ENCODE measurements at regions not wholly inside any gene's neighbourhood (a gene's known extent, or its start where the extent isn't known, plus 50 kb on each side); places are given as distances from the start of the nearest gene placed in this dataset.

DNA sequence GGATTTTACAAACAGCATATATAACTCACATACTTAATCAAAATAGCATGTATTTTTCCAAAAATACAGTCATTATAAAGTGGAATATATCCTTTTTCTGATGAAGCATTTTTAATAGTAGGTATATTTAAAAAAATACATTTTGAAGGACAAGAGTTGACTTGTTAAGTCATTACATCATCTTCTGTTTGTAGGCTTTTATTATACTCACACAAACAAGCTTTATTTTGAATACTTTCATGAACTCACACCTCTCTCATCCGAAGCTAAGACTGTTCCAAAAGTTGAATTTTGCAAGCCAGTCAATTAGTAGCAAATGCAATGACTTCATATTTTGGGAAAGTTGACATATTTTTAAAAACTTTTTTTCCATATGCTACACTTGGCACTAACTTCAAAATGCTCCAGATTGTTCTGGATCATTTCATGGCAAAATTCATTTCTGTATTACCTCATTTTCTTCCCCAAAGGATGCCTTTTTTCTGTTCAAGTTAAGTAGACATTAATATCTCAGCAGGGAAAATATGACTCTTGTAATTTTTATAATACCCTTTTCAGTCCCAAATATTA is 68.5 kb upstream of the WDR75 start:
- ChIA-PET POLR2A (no interaction called here), CTCF (no interaction called here)
- TF ChIP-seq, protein P1, sequence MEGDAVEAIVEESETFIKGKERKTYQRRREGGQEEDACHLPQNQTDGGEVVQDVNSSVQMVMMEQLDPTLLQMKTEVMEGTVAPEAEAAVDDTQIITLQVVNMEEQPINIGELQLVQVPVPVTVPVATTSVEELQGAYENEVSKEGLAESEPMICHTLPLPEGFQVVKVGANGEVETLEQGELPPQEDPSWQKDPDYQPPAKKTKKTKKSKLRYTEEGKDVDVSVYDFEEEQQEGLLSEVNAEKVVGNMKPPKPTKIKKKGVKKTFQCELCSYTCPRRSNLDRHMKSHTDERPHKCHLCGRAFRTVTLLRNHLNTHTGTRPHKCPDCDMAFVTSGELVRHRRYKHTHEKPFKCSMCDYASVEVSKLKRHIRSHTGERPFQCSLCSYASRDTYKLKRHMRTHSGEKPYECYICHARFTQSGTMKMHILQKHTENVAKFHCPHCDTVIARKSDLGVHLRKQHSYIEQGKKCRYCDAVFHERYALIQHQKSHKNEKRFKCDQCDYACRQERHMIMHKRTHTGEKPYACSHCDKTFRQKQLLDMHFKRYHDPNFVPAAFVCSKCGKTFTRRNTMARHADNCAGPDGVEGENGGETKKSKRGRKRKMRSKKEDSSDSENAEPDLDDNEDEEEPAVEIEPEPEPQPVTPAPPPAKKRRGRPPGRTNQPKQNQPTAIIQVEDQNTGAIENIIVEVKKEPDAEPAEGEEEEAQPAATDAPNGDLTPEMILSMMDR (IDR thresholded peaks at IDR 0.05; ENCODE audit: insufficient read depth, low read length, missing control alignments) = no peak
- H3K4me3 ChIP-seq (ENCODE audit: low read depth, low read length) = no peak overlapping the region
- no peak for DNase-seq (ENCODE audit: low read depth, low spot score)

DNA sequence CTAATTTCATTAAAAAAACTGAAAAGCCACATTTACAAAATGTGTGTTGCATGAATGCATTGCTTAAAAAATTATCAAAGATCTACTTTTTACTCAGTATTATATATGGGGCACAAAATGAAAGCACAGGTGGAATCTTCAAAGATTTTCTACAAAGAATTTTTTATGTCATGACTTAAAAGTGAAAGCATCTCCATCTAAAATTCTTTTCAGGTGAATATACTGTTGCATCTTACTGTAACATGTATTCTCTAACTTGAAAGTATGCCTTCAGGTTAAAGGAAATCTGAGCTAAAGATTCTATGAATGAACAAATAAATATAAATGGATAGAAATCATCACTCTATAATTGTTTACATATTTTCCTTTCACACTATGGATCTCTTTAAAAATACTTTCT is 66.8 kb upstream of the WDR75 start:
- TF ChIP-seq, protein P1 (IDR thresholded peaks at IDR 0.05; ENCODE audit: insufficient read depth, low read length, missing control alignments) = no peak
- no peak for DNase-seq (ENCODE audit: low read depth, low spot score)
- CTCF ChIA-PET = no interaction called here
- POLR2A ChIA-PET = no interaction called here
- no peak overlapping the region for H3K4me3 ChIP-seq (ENCODE audit: low read depth, low read length)

DNA sequence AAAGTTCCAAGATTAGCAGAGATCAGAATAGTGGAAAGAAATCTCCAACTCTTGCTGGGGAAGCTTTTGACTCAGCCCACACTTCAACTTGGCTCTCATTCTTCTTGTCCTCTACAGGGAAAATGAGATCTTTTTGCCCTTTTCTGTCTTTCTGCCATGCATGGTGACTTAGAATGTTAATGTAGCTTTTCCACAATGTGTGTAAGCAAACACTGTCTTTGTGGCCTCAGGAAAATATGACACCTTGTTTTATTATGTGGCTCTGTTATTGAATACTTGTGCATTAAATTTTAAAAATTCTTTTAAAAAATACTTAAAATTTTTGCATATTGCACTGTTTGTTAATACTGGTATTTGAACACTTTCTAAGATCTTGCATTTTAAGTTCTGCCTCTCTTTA is 65.4 kb upstream of the WDR75 start:
- ChIA-PET POLR2A (no interaction called here), CTCF (interaction anchor here (1.1 kb wide), 1 partner anchor 282 kb away, joined by 3 read pairs; no protein-coding TSS in a partner anchor)
- TF ChIP-seq, protein P1 (IDR thresholded peaks at IDR 0.05; ENCODE audit: insufficient read depth, low read length, missing control alignments) = no peak
- DNase-seq (ENCODE audit: low read depth, low spot score) = no peak
- no peak overlapping the region for H3K4me3 ChIP-seq (ENCODE audit: low read depth, low read length)

DNA sequence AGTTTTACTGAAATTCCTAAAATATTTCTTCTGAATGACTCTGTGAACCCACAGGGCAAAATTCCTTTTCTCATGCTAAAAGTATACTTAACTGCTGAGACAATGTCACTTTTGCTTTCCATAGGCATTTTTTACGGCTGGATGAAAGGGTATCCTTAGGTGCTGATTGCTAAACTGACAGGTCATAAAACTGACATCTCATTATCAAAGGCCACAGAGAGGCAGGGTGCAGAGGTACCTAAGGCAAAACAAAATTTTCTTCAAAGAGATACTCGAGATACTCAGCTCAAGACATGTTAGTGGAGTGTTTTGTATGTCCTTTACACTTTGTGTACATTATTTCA is 62.0 kb upstream of the WDR75 start:
- DNase-seq (ENCODE audit: low read depth, low spot score) = no peak
- CTCF ChIA-PET = interaction anchor here (1.1 kb wide), 1 partner anchor 16 kb away, joined by 3 read pairs; no protein-coding TSS in a partner anchor
- POLR2A ChIA-PET = interaction anchor here (0.9 to 1.1 kb wide), 2 partner anchors 14 to 200 kb away, joined by 3 read pairs; partner anchors contain the start of gene COL5A2
- TF ChIP-seq, protein P1 (IDR thresholded peaks at IDR 0.05; ENCODE audit: insufficient read depth, low read length, missing control alignments) = no peak
- H3K4me3 ChIP-seq (ENCODE audit: low read depth, low read length) = peak overlapping the region; percentile 27

DNA sequence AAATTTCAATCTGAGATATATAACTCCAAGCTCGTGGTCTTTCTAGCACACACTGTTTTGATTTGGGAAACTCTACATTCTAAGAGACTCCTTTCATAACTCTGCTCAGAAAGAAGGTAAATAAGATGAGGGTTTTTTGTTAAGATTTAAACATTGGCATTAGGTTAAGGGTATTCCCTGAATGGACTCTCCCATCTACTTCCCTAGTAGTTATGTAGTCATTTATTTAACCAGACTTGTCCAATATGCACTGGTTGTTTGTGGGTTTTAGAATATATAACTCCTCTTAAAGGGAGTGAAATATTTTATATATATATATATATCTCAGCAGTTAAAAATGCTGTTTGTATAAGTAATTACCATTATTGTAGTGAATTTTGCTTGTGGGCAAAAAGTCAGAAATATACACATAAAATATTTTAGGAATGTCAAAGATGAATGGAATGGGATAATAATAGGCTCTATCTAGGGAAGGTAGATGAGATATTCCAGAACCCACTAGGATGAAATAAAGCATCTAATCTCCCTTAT is 61.5 kb upstream of the WDR75 start:
- no peak for DNase-seq (ENCODE audit: low read depth, low spot score)
- H3K4me3 ChIP-seq (ENCODE audit: low read depth, low read length) = no peak overlapping the region
- ChIA-PET POLR2A (interaction anchor here (0.9 kb wide), 1 partner anchor 13 kb away, joined by 3 read pairs; no protein-coding TSS in a partner anchor), CTCF (interaction anchor here (1.1 kb wide), 1 partner anchor 16 kb away, joined by 3 read pairs; no protein-coding TSS in a partner anchor)
- TF ChIP-seq, protein P1 (IDR thresholded peaks at IDR 0.05; ENCODE audit: insufficient read depth, low read length, missing control alignments) = no peak

DNA sequence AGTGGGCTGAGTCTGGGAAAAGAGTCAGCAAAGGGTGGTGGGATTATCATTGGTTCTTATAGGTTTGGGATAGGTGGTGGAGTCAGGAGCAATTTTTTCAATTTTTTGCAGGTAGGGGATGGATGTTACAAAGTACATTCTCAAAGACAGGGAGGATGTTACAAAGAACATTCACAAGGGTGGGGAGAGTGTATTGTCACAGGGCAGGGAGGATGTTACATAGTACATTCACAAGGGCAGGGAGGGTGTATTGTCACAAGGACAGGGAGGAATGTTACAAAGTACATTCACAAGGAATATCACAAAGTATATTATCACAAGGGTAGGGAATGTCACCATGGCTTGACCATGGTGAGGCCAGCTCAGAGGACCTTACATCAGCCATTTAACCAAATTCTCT is 58.6 kb upstream of the WDR75 start:
- H3K4me3 ChIP-seq (ENCODE audit: low read depth, low read length) = no peak overlapping the region
- CTCF ChIA-PET = no interaction called here
- POLR2A ChIA-PET = no interaction called here
- no peak for DNase-seq (ENCODE audit: low read depth, low spot score)
- TF ChIP-seq, protein P1 (IDR thresholded peaks at IDR 0.05; ENCODE audit: insufficient read depth, low read length, missing control alignments) = no peak

Data from AG04449 (cell line).